ENCODE measurements at regions not wholly inside any gene's neighbourhood (a gene's known extent, or its start where the extent isn't known, plus 50 kb on each side); places are given as distances from the start of the nearest gene placed in this dataset.

GRCh38 chr5:15406478-15406877, 93.5 kb upstream of the FBXL7 start:
- no peak overlapping the region for H3K4me3 ChIP-seq (ENCODE audit: control insufficient read depth, low read depth, low read length)
- no peak for TF ChIP-seq CTCF (conservative IDR thresholded peaks at IDR 0.05; ENCODE audit: control insufficient read depth, insufficient read depth, low read depth, low read length)
- DNase-seq (ENCODE audit: low read depth): no peak

- TF ChIP-seq CTCF (conservative IDR thresholded peaks at IDR 0.05; ENCODE audit: control insufficient read depth, insufficient read depth, low read depth, low read length): no peak
- DNase-seq (ENCODE audit: low read depth): peak; percentile 2
- no peak overlapping the region for H3K4me3 ChIP-seq (ENCODE audit: control insufficient read depth, low read depth, low read length)
Measured at GRCh38 chr5:15393146-15393545, 106.8 kb upstream of the FBXL7 start.

GRCh38 chr5:15391704-15392397, 108.1 kb upstream of the FBXL7 start:
- TF ChIP-seq CTCF (conservative IDR thresholded peaks at IDR 0.05; ENCODE audit: control insufficient read depth, insufficient read depth, low read depth, low read length): no peak
- H3K4me3 ChIP-seq (ENCODE audit: control insufficient read depth, low read depth, low read length): no peak overlapping the region

GRCh38 chr5:15388866-15389265, 111.1 kb upstream of the FBXL7 start:
- DNase-seq (ENCODE audit: low read depth): no peak
- H3K4me3 ChIP-seq (ENCODE audit: control insufficient read depth, low read depth, low read length): no peak overlapping the region
- no peak for TF ChIP-seq CTCF (conservative IDR thresholded peaks at IDR 0.05; ENCODE audit: control insufficient read depth, insufficient read depth, low read depth, low read length)

More at GRCh38 chr5:15391704-15392397, 108.1 kb upstream of the FBXL7 start:
- DNase-seq (ENCODE audit: low read depth): peak; percentile 3

- no peak overlapping the region for H3K4me3 ChIP-seq (ENCODE audit: control insufficient read depth, low read depth, low read length)
- no peak for DNase-seq (ENCODE audit: low read depth)
- no peak for TF ChIP-seq CTCF (conservative IDR thresholded peaks at IDR 0.05; ENCODE audit: control insufficient read depth, insufficient read depth, low read depth, low read length)
Measured at GRCh38 chr5:15387931-15388524, 112.0 kb upstream of the FBXL7 start.

- TF ChIP-seq CTCF (conservative IDR thresholded peaks at IDR 0.05; ENCODE audit: control insufficient read depth, insufficient read depth, low read depth, low read length): no peak
- DNase-seq (ENCODE audit: low read depth): no peak
- no peak overlapping the region for H3K4me3 ChIP-seq (ENCODE audit: control insufficient read depth, low read depth, low read length)
Measured at GRCh38 chr5:15386122-15386521, 113.9 kb upstream of the FBXL7 start.

All from fibroblast of mammary gland (primary cell).